ENCODE measurements at regions not wholly inside any gene's neighbourhood (a gene's known extent, or its start where the extent isn't known, plus 50 kb on each side); places are given as distances from the start of the nearest gene placed in this dataset.

DNA sequence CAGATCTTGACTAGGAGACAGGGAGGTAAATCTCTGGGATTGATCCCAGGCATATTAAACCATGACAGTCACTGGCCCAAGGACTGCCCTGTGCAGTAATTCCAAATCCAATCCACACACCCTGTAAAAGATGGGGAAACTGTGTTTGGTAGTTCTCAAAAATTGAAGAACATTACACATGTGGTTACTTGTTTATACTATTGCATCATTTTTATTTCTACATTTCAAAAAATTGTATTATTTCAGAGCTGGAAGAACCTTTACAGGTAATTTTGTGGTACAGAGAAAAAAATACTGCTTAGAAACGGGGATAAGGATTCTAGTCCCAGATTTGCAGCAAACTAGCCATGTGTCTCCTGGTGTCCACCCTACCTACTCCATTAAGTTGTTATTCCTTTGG, 400.5 kb downstream of the LRIG3 start:
- no peak for TF ChIP-seq CTCF (IDR thresholded peaks at IDR 0.05; ENCODE audit: insufficient read depth, low read length, poor library complexity, severe bottlenecking)
- TF ChIP-seq EZH2phosphoT487 (conservative IDR thresholded peaks at IDR 0.05; ENCODE audit: low read length): no peak
- H3K4me2 ChIP-seq (ENCODE audit: low read depth, low read length, poor library complexity, severe bottlenecking): no peak overlapping the region
- no peaks in the 10 kb centered on the region for H3K27me3 ChIP-seq (ENCODE audit: low read length)
- no peaks in the 10 kb centered on the region; the same call in 1 of the 2 replicates for H3K9me3 ChIP-seq (ENCODE audit: insufficient read depth, low read length)
- H3K4me3 ChIP-seq (ENCODE audit: insufficient read depth, low read length, poor library complexity, severe bottlenecking): no peak overlapping the region
- H2AFZ ChIP-seq (ENCODE audit: low read depth, low read length, severe bottlenecking): no peak overlapping the region
- H3K79me2 ChIP-seq (ENCODE audit: insufficient read depth, low read length): no peaks in the 10 kb centered on the region
- no peak overlapping the region for H3K9ac ChIP-seq (ENCODE audit: low read length)
- H3K27ac ChIP-seq (ENCODE audit: low read depth, low read length): no peak overlapping the region
- no peaks in the 10 kb centered on the region for H3F3A ChIP-seq (ENCODE audit: insufficient read depth)
- H3K9me2 ChIP-seq (replicated peaks; ENCODE audit: insufficient read depth, low read length): no peaks in the 10 kb centered on the region
- no peaks in the 10 kb centered on the region for H3K36me3 ChIP-seq (ENCODE audit: low read length)
- H4K20me1 ChIP-seq (ENCODE audit: low read depth, low read length): no peaks in the 10 kb centered on the region

DNA sequence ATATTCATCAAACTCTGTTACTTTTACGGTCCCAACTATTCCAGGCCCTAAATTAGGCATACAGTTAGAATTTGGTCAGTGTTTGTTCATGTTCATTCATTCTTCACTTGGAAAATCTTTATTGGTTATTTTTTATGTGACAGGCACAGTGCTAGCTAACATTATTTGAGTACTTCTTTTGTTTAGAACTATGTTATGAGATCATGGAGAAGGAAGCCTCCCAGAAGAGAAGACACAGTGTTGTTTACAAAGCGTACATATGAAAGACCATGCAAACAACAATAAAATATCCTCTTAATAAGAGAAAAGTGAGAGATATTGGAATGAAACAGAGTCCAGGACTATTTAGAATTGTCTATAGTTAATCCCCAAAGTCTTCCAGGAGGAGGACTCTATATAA, 399.2 kb downstream of the LRIG3 start:
- Histone ChIP-seq H3K9me2 (replicated peaks; ENCODE audit: insufficient read depth, low read length) (no peaks in the 10 kb centered on the region), H3K27ac (ENCODE audit: low read depth, low read length) (no peak overlapping the region), H3F3A (ENCODE audit: insufficient read depth) (no peaks in the 10 kb centered on the region), H3K36me3 (ENCODE audit: low read length) (no peaks in the 10 kb centered on the region), H3K9me3 (ENCODE audit: insufficient read depth, low read length) (no peaks in the 10 kb centered on the region; the same call in 1 of the 2 replicates), H4K20me1 (ENCODE audit: low read depth, low read length) (no peaks in the 10 kb centered on the region), H3K27me3 (ENCODE audit: low read length) (no peaks in the 10 kb centered on the region), H3K79me2 (ENCODE audit: insufficient read depth, low read length) (no peaks in the 10 kb centered on the region), H3K4me2 (ENCODE audit: low read depth, low read length, poor library complexity, severe bottlenecking) (no peak overlapping the region), H2AFZ (ENCODE audit: low read depth, low read length, severe bottlenecking) (no peak overlapping the region), H3K9ac (ENCODE audit: low read length) (no peak overlapping the region), H3K4me3 (ENCODE audit: insufficient read depth, low read length, poor library complexity, severe bottlenecking) (no peak overlapping the region)
- no peak for TF ChIP-seq EZH2phosphoT487 (conservative IDR thresholded peaks at IDR 0.05; ENCODE audit: low read length)
- no peak for TF ChIP-seq CTCF (IDR thresholded peaks at IDR 0.05; ENCODE audit: insufficient read depth, low read length, poor library complexity, severe bottlenecking)

- no peaks in the 10 kb centered on the region for H3K27me3 ChIP-seq (ENCODE audit: low read length)
- H3K79me2 ChIP-seq (ENCODE audit: insufficient read depth, low read length): no peaks in the 10 kb centered on the region
- H3F3A ChIP-seq (ENCODE audit: insufficient read depth): no peaks in the 10 kb centered on the region
- H3K36me3 ChIP-seq (ENCODE audit: low read length): no peaks in the 10 kb centered on the region
- H3K9me3 ChIP-seq (ENCODE audit: insufficient read depth, low read length): no peaks in the 10 kb centered on the region; the same call in 1 of the 2 replicates
- H3K9ac ChIP-seq (ENCODE audit: low read length): no peak overlapping the region
- no peaks in the 10 kb centered on the region for H3K9me2 ChIP-seq (replicated peaks; ENCODE audit: insufficient read depth, low read length)
- no peak overlapping the region for H2AFZ ChIP-seq (ENCODE audit: low read depth, low read length, severe bottlenecking)
- TF ChIP-seq EZH2phosphoT487 (conservative IDR thresholded peaks at IDR 0.05; ENCODE audit: low read length): no peak
- TF ChIP-seq CTCF (IDR thresholded peaks at IDR 0.05; ENCODE audit: insufficient read depth, low read length, poor library complexity, severe bottlenecking): no peak
- H3K4me2 ChIP-seq (ENCODE audit: low read depth, low read length, poor library complexity, severe bottlenecking): no peak overlapping the region
- no peak overlapping the region for H3K27ac ChIP-seq (ENCODE audit: low read depth, low read length)
- no peaks in the 10 kb centered on the region for H4K20me1 ChIP-seq (ENCODE audit: low read depth, low read length)
- H3K4me3 ChIP-seq (ENCODE audit: insufficient read depth, low read length, poor library complexity, severe bottlenecking): no peak overlapping the region
Observed at GRCh38 chr12:58521796-58522195, 398.5 kb downstream of the LRIG3 start.
